ENCODE measurements at regions not wholly inside any gene's neighbourhood (a gene's known extent, or its start where the extent isn't known, plus 50 kb on each side); places are given as distances from the start of the nearest gene placed in this dataset.

DNA sequence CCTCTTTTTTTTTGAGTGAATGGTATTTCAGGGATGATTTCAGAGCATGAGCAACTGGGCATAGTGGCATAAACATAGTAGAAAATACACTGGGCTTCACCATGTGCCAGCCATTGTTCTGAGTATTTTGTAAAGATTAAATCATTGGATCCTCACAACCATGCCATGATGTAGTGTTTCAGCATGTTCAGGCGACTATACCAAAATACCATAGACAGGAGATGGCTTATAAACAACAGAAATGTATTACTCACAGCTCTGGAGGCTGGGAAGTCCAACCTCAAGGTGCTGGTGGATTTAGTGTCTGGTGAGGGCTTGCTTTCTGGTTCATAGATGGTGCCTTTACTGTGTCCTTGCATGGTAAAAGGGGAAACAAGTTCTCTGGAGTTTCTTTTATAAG is 101.5 kb upstream of the KL start:
- no peak for TF ChIP-seq GATA2 (IDR thresholded peaks at IDR 0.05; ENCODE audit: low read depth, low read length)
- TF ChIP-seq GATA3 (IDR thresholded peaks at IDR 0.05; ENCODE audit: low read depth, low read length) = no peak

DNA sequence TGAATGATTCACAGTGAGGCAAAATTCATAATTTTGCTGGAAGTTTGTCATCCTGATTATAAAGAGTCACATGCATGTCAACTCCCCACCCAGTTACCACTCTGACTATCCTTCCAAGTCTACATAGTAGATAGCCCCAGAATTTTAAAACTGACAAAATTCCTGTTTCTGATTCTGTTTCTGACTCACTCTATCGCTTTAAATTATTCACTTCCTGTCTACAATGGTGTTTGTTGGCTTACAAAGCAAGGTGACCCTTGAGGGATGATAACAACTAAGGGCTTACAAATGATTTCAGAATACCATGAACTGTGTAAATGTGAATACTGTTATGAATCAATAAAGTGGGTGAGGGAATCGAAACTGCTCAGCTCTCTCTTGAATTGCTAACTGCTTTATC is 98.7 kb upstream of the KL start:
- no peak for TF ChIP-seq GATA2 (IDR thresholded peaks at IDR 0.05; ENCODE audit: low read depth, low read length)
- TF ChIP-seq GATA3 (IDR thresholded peaks at IDR 0.05; ENCODE audit: low read depth, low read length) = no peak

DNA sequence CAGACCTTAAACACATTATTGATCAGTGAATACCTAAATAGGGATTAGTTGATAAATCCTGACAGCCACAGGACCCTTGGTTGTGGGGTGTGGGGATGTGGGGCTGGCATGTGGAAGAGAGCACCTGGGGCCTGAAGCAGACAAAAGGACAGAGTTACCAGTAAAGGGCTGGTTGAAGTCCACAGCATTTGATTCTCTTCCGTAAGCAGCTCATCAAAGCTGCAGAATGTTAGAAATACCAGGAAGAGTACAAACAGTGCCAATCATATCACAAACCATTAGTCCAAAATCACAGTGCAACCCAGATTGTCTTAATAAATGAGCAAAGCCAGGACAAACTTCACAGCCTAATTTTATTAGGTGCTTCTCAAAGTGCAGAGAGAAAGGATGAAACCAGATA is 92.5 kb upstream of the KL start:
- no peak for TF ChIP-seq GATA3 (IDR thresholded peaks at IDR 0.05; ENCODE audit: low read depth, low read length)
- TF ChIP-seq GATA2 (IDR thresholded peaks at IDR 0.05; ENCODE audit: low read depth, low read length) = no peak

DNA sequence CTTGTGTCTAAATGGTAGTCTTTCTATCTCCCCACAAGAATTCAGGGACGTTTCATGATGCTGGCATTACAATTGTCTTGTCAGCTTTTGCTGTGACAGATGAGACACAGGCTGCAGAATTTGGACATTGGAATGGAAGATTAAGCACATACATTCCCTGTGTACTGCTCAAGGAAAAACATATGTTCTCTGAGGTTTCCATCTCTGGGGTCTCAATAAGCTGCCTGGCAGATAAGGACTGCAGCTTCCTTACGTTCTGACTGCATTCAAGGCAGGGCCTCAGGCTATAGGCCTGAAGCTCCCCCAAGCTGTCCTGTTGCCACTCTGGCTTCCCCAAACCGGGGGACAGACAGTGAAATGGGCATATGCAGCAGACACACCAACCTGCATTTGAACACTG is 91.3 kb upstream of the KL start:
- TF ChIP-seq GATA3 (IDR thresholded peaks at IDR 0.05; ENCODE audit: low read depth, low read length) = no peak
- no peak for TF ChIP-seq GATA2 (IDR thresholded peaks at IDR 0.05; ENCODE audit: low read depth, low read length)

DNA sequence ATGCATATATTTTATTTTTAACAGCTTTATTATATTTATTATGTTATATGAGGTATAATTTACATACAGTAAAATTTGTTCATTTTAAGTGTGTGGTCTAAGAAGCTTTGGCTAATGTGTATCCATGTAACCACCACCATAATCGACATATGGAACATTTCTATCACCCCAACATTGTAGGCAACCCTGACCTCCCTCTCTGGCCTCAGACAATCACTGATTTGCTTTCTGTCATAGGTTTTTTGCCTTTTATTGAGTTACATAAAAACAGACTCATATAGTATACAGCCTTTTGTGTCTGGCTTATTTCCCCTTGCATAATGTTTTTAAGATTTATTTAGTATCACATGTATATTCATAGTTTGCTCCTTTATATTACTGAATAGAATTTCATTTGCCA is 90.7 kb upstream of the KL start:
- TF ChIP-seq GATA2 (IDR thresholded peaks at IDR 0.05; ENCODE audit: low read depth, low read length) (no peak), GATA3 (IDR thresholded peaks at IDR 0.05; ENCODE audit: low read depth, low read length) (no peak)

DNA sequence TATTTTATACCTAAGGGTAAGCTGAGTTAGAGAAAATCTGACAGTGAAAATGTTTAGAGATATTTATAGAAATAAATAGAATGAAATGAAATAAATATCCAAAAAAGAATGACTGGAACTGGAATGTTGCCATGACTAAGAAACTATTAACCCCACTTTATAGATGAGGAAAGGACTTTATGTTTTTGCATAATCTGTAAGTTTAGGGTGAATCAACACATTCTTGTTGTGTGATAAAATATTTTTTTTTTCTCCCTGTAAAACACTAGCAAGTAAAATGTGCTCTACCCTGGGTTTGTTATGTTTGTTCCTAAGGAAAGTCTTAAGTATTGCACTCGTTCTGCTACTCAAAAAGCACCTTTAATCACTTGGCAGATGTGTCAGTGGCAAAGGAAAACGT is 83.8 kb upstream of the KL start:
- TF ChIP-seq GATA2 (IDR thresholded peaks at IDR 0.05; ENCODE audit: low read depth, low read length) (no peak), GATA3 (IDR thresholded peaks at IDR 0.05; ENCODE audit: low read depth, low read length) (no peak)

DNA sequence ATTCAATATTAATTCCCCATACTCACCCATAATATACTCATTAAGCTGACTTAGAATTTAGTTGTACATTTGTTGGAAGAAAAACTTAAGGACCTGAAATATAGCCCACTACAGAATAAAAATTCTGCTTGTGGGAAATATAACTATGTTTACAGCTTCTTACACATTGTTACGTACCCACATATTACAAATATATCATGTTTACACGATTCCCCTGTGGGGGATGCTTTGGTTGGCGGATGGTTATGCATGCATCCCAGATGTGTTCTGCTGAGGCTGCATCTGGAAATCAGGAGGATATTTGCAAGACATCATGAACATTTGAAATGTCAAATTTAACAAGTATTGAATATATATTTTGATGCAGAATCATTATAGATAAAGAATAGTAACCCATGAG is 79.5 kb upstream of the KL start:
- TF ChIP-seq GATA3 (IDR thresholded peaks at IDR 0.05; ENCODE audit: low read depth, low read length) (no peak), GATA2 (IDR thresholded peaks at IDR 0.05; ENCODE audit: low read depth, low read length) (no peak)

DNA sequence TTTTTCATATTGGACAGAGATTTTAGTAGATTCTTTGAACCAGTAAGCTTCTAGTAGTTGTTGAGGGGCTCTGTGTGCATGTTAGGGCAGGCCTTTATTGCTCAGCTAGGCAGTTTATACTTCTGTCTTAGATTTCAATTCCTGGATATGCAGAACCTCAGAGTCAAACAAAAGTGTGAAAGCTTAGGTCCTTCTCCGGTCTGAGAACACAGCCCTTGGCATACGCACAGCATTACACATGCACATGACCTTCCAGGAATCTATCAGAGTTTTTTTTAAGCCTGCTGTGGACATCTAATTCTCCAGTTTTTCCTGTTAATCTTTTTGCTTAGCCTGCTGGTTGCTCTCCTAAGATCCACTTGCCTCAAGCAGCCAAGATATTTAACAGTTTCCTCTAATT is 77.9 kb upstream of the KL start:
- no peak for TF ChIP-seq GATA2 (IDR thresholded peaks at IDR 0.05; ENCODE audit: low read depth, low read length)
- TF ChIP-seq GATA3 (IDR thresholded peaks at IDR 0.05; ENCODE audit: low read depth, low read length) = no peak

DNA sequence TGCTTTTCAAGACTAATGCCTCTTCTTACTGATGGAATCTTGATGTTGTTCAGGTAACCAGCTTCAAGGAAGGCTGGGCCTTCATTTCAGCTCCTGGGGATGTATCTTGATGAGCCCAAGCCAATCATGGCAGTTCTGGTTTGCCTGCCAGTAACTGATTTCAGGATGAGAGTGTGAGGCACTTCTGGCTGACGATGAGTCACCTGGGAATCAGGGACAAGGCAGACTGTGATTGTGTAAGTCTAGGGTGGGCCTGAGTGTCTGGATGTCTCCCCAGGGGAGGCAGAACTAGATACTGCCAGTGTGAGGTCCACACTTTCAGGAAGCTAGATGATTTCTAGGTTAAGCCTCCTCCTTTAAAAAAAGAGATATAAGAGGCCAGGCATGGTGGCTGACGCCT is 77.3 kb upstream of the KL start:
- TF ChIP-seq GATA3 (IDR thresholded peaks at IDR 0.05; ENCODE audit: low read depth, low read length) = no peak
- no peak for TF ChIP-seq GATA2 (IDR thresholded peaks at IDR 0.05; ENCODE audit: low read depth, low read length)

DNA sequence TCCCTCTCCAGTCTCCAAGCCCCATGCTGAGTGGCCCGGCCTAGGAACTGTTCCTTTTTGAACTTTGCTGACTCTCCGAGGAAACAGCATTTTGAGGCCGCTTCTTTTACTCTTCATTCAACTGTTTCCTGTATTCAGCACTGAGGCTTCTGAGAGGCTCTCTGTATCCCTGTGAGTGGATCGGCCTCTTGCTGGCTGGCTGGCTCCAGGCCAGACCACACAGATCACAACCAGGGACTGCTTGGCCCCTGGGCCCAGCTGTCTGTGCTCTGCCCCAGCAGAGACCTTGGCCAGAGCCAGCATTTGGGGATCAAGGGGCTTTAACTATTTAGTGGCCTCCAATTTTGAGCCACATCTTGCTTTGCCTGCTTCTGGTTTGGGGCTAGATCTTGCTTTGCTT is 75.6 kb upstream of the KL start:
- TF ChIP-seq GATA3 (IDR thresholded peaks at IDR 0.05; ENCODE audit: low read depth, low read length) (no peak), GATA2 (IDR thresholded peaks at IDR 0.05; ENCODE audit: low read depth, low read length) (no peak)

DNA sequence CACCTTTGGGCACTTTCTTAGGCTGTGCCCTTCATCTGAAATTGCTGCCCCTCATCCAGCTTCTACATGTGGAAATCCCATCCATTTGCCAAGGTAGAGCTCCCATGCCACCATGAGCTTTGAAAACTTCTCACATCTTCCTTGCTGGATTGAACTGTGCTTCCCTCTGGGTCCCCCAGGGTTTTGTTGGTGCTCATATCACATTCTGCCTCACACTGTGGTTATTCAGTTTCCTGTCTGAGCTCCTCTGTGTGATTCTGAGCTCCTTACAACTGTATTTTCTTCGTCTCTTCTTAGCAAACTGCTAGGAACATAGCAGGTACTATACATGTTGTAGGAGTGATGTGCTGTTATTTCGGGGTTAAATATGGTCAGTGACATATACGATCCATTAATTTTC is 74.9 kb upstream of the KL start:
- TF ChIP-seq GATA3 (IDR thresholded peaks at IDR 0.05; ENCODE audit: low read depth, low read length) = no peak
- TF ChIP-seq GATA2 (IDR thresholded peaks at IDR 0.05; ENCODE audit: low read depth, low read length) = no peak

DNA sequence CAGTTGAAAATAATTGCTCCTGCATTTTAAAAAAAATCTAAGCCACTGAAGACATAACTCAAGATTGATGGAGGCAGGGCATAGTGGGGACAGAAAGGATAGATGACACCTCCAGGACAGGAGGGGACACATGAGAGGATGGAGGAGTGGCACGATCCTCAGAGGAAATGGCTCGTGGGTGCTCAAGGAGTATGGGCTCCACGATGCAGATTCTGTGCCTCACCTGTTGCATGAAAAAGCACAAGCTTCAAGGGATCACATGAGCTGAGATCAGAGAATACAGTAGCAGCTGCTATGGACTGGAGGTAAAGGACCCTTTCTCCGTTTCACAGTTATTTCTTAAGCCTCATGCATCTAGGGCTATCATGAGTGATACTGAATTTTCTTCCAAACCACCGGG is 69.7 kb upstream of the KL start:
- TF ChIP-seq GATA3 (IDR thresholded peaks at IDR 0.05; ENCODE audit: low read depth, low read length) (no peak), GATA2 (IDR thresholded peaks at IDR 0.05; ENCODE audit: low read depth, low read length) (no peak)

DNA sequence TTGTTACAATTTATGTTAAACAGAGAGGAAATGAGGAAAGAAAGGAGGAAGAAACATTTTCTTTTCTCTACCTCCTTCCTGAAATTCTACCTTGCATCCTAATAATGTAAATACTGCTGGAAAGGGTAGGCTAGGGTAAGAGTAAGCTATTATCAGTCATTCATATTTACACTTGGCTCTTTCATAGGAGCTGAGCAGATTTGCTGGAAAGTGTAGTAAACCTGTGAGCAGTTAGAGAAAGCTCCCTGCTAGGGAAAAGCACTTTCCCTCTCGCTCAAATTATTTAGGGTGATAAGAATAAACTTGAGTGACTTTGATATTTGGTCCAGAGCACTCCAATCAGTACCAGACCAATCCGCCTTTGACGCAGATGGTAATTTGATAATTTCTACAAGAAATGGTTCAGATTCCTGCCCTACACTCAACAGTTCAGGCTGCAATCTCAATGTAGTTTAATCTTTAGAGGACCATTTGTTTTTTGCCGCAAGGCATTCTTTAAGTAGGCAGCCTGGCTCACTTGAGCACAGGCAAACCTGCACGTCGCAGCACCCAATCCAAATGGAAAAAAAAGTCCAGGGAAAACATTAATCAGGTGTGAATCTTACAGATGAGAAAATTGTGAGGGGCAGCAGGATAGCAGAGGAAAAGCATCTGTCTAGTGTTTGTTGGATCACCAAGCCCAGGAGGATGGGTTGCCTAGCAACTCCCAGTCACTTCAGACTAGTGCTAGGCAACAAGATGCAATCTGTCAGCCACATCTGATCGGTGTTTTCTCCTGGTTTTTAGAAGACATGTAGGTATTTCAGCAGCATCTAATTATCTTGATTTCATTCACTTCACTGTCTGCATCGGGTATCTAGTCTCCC is 68.6 kb upstream of the KL start:
- peak; percentile 97 for TF ChIP-seq GATA2 (IDR thresholded peaks at IDR 0.05; ENCODE audit: low read depth, low read length)
- TF ChIP-seq GATA3 (IDR thresholded peaks at IDR 0.05; ENCODE audit: low read depth, low read length) = peak; percentile 93

DNA sequence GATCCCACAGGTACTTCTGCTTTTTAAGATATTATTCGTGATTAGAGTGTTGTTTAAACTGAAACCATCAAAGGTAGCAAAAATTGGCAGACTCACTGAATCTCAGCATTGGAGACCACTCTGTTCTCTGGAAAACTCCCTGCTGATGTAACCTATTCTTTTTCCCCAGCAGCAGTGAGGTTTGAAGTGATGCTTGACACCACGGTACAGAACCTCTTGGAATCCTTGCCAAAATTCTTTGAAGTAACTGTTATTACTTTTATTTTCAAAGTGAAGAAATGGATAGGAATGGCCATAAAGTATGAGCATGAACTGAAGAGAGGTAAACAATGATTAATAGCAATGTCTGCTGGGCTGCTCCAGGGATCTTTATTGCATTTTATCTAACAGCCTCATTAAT is 66.4 kb upstream of the KL start:
- TF ChIP-seq GATA2 (IDR thresholded peaks at IDR 0.05; ENCODE audit: low read depth, low read length) (no peak), GATA3 (IDR thresholded peaks at IDR 0.05; ENCODE audit: low read depth, low read length) (no peak)

DNA sequence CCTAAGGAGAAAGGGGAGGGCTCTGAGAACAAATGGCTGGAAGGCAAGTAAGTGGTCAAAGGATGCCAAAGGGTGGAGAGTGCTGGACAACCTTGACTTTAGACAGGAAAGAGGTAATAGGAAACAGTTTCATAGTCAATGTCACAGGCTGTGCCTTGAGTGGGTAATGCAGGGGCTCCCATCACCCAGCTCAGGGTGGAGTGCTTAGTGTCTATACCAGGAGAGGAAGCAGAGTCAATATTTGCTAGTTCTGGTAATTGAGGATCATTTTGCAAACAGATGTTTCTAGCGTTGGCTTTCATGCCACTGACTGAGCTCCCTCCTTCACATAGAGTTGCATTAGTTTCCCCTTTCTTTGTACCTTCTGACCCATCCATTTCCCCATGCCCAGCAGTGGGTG is 64.6 kb upstream of the KL start:
- TF ChIP-seq GATA2 (IDR thresholded peaks at IDR 0.05; ENCODE audit: low read depth, low read length) = no peak
- TF ChIP-seq GATA3 (IDR thresholded peaks at IDR 0.05; ENCODE audit: low read depth, low read length) = no peak

Data from SH-SY5Y (cell line).